Ascending aorta (tissue), 2 donors: ENCODE measurements at regions not wholly inside any gene's neighbourhood (a gene's known extent, or its start where the extent isn't known, plus 50 kb on each side); places are given as distances from the start of the nearest gene placed in this dataset.
"Not testable (repeated sequence)": the region's sequence is repeated elsewhere in the genome, so short reads cannot be mapped to it uniquely, and the experiment has no call there.

Source experiments
- DNase-seq, 2 donors: peaks; one replicate each; pipeline ENCODE4 v3.0.0-alpha.2; 2019; ENCODE audit warnings: low spot score in 2 of 2
- H3K27ac ChIP-seq, 2 donors: fragments of 200-600 bp; sonication (generic); one replicate each; pipeline ENCODE4 v1.5.1; 2016 to 2017; ENCODE audit warnings: mild to moderate bottlenecking in 1 of 2
- H3K27me3 ChIP-seq: fragments of 200-600 bp; sonication (generic); one replicate; pipeline ENCODE4 v1.5.1; 2017
- H3K36me3 ChIP-seq, 2 donors: fragments of 200-600 bp; sonication (generic); one replicate each; pipeline ENCODE4 v1.5.1; 2016
- H3K4me1 ChIP-seq, 2 donors: fragments of 200-600 bp; sonication (generic); one replicate each; pipeline ENCODE4 v1.5.1; 2016 to 2017; ENCODE audit warnings: mild to moderate bottlenecking in 1 of 2
- H3K4me3 ChIP-seq, 2 donors: fragments of 200-600 bp; sonication (generic); one replicate each; pipeline ENCODE4 v1.5.1; 2016 to 2017; ENCODE audit warnings: mild to moderate bottlenecking in 1 of 2
- H3K9me3 ChIP-seq, 2 donors: fragments of 200-600 bp; sonication (generic); one replicate each; pipeline ENCODE4 v1.5.1; 2016
- CTCF ChIP-seq, 3 experiments: fragments of 200-600 bp in 2 of 3; fragments of 450-650 bp in 1 of 3; sonication (generic) in 2 of 3; IDR thresholded peaks; one replicate each; pipeline ENCODE4 v1.5.1; 2016 to 2019; ENCODE audit warnings: antibody characterized with exemption in 3 of 3, mild to moderate bottlenecking in 1 of 3, moderate library complexity in 1 of 3
- intact Hi-C: fragments of 100-400 bp; cut with DNase I; formaldehyde crosslinking; loops from one replicate; pipeline ENCODE4 v1.15.1; 2023

GRCh38 chr18:22523481-22523880 is 105.8 kb upstream of the CTAGE1 start:
- intact Hi-C loops, result no loop called here
- Histone ChIP-seq H3K27me3 (no peaks in the 10 kb centered on the region), H3K27ac (no peak overlapping the region), H3K36me3 (no peaks in the 10 kb centered on the region), H3K9me3 (no peaks in the 10 kb centered on the region), H3K4me3 (no peak overlapping the region), H3K4me1 (no peaks in the 10 kb centered on the region)
- DNase-seq, result no peak
- TF ChIP-seq CTCF (IDR thresholded peaks at IDR 0.05), result no peak

GRCh38 chr18:22524783-22525182 is 107.1 kb upstream of the CTAGE1 start:
- Histone ChIP-seq H3K27me3 (no peaks in the 10 kb centered on the region), H3K36me3 (no peaks in the 10 kb centered on the region), H3K27ac (no peak overlapping the region), H3K9me3 (no peaks in the 10 kb centered on the region), H3K4me3 (no peak overlapping the region), H3K4me1 (no peaks in the 10 kb centered on the region)
- TF ChIP-seq CTCF (IDR thresholded peaks at IDR 0.05), result no peak
- intact Hi-C loops, result no loop called here
- DNase-seq, result no peak

- Histone ChIP-seq H3K4me1 (no peaks in the 10 kb centered on the region), H3K4me3 (no peak overlapping the region), H3K27me3 (no peaks in the 10 kb centered on the region), H3K27ac (no peak overlapping the region), H3K36me3 (no peaks in the 10 kb centered on the region), H3K9me3 (no peaks in the 10 kb centered on the region)
- intact Hi-C loops, result no loop called here
- no peak for TF ChIP-seq CTCF (IDR thresholded peaks at IDR 0.05)
- no peak for DNase-seq
Measured at GRCh38 chr18:22525313-22525712, 107.6 kb upstream of the CTAGE1 start.

DNA sequence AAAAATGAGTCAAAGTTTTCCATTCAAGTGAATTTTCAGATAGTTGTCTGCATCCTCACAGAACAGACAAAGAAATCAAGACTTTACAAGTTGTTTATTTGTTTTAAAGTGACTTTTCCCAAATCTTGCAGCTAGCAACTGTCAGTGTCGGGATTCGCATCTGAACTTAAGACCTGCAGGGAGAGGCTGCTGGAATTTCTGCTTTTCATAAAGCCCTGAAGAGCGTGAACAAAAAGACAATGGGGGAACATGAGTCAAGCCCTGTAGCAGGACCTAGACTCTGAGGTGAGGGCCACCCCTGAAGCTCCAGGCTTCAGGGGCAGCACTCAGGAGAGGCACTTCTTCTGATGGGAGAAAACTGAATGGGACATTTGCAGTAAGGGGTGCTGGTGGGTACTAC is 108.2 kb upstream of the CTAGE1 start:
- H3K36me3 ChIP-seq, result no peaks in the 10 kb centered on the region
- no peaks in the 10 kb centered on the region for H3K27me3 ChIP-seq
- H3K27ac ChIP-seq, result no peak overlapping the region
- DNase-seq, result no peak
- intact Hi-C loops, result no loop called here
- TF ChIP-seq CTCF (IDR thresholded peaks at IDR 0.05), result no peak
- H3K4me3 ChIP-seq, result no peak overlapping the region
- H3K9me3 ChIP-seq, result no peaks in the 10 kb centered on the region
- H3K4me1 ChIP-seq, result no peaks in the 10 kb centered on the region

GRCh38 chr18:22528291-22528690 is 110.6 kb upstream of the CTAGE1 start:
- intact Hi-C loops, result no loop called here
- no peaks in the 10 kb centered on the region for H3K36me3 ChIP-seq
- no peaks in the 10 kb centered on the region for H3K9me3 ChIP-seq
- H3K4me1 ChIP-seq, result no peaks in the 10 kb centered on the region
- H3K27me3 ChIP-seq, result no peaks in the 10 kb centered on the region
- H3K27ac ChIP-seq, result no peak overlapping the region
- H3K4me3 ChIP-seq, result no peak overlapping the region
- no peak for DNase-seq
- TF ChIP-seq CTCF (IDR thresholded peaks at IDR 0.05), result no peak

- intact Hi-C loops, H3K27me3 ChIP-seq, H3K4me3 ChIP-seq, H3K4me1 ChIP-seq, H3K9me3 ChIP-seq, H3K27ac ChIP-seq, H3K36me3 ChIP-seq, DNase-seq: not testable (repeated sequence)
Measured at GRCh38 chr18:22534706-22535105, 117.0 kb upstream of the CTAGE1 start.
